ENCODE measurements at regions not wholly inside any gene's neighbourhood (a gene's known extent, or its start where the extent isn't known, plus 50 kb on each side); places are given as distances from the start of the nearest gene placed in this dataset.

DNA sequence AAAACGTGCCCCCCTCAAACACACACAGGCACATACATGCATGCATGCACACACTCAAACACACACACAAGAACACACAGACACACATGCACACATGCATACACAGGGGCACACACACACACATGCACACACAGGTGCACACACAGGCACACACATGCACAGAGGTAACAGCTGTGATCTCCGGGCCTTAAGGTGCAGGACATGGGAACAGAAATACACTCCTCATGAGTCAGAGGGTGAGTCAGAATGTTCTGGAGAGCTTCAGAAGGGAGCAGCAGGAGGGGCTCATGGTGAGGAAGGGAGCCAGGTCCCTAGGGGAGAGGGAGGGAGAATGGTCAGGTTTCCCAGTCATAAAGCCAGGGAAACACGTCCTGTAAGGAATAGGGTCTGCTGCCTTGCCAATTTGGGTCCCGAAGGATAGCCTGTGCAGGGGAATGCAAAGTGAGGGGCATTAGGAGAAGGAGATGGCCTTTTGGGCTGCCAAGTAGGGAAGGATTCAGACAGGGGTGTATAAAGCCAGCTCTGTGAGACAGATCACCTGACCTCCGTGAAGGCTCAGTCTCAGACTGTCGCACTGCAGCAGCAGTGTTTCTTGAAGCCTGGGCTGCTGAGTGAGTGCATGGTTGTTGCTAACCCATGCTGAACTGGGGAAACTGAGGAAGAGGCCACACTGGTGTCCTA is 123.9 kb downstream of the MAFB start:
- Histone ChIP-seq H3K27ac (ENCODE audit: low read depth, low read length) (no peak overlapping the region), H3K4me2 (ENCODE audit: insufficient read depth, low read length) (peak overlapping the region; percentile 7), H3K4me1 (ENCODE audit: insufficient read depth, low read length) (peaks cover 12% of the 10 kb centered on the region), H2AFZ (ENCODE audit: low read length) (no peak overlapping the region), H3K9me3 (ENCODE audit: low read depth, low read length) (no peaks in the 10 kb centered on the region), H3K79me2 (ENCODE audit: insufficient read depth, low read length) (no peaks in the 10 kb centered on the region), H3K27me3 (ENCODE audit: insufficient read depth, low read length) (no peaks in the 10 kb centered on the region), H3K36me3 (ENCODE audit: insufficient read depth, low read length) (no peaks in the 10 kb centered on the region), H3K4me3 (ENCODE audit: insufficient read depth, low read length) (no peak overlapping the region), H4K20me1 (ENCODE audit: insufficient read depth, low read length) (no peaks in the 10 kb centered on the region)
- peak; percentile 89 for DNase-seq (ENCODE audit: insufficient read length, low spot score, missing footprints)
- TF ChIP-seq, protein P1, sequence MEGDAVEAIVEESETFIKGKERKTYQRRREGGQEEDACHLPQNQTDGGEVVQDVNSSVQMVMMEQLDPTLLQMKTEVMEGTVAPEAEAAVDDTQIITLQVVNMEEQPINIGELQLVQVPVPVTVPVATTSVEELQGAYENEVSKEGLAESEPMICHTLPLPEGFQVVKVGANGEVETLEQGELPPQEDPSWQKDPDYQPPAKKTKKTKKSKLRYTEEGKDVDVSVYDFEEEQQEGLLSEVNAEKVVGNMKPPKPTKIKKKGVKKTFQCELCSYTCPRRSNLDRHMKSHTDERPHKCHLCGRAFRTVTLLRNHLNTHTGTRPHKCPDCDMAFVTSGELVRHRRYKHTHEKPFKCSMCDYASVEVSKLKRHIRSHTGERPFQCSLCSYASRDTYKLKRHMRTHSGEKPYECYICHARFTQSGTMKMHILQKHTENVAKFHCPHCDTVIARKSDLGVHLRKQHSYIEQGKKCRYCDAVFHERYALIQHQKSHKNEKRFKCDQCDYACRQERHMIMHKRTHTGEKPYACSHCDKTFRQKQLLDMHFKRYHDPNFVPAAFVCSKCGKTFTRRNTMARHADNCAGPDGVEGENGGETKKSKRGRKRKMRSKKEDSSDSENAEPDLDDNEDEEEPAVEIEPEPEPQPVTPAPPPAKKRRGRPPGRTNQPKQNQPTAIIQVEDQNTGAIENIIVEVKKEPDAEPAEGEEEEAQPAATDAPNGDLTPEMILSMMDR (IDR thresholded peaks at IDR 0.05; ENCODE audit: extremely low read depth, low read depth, low read length) = no peak

DNA sequence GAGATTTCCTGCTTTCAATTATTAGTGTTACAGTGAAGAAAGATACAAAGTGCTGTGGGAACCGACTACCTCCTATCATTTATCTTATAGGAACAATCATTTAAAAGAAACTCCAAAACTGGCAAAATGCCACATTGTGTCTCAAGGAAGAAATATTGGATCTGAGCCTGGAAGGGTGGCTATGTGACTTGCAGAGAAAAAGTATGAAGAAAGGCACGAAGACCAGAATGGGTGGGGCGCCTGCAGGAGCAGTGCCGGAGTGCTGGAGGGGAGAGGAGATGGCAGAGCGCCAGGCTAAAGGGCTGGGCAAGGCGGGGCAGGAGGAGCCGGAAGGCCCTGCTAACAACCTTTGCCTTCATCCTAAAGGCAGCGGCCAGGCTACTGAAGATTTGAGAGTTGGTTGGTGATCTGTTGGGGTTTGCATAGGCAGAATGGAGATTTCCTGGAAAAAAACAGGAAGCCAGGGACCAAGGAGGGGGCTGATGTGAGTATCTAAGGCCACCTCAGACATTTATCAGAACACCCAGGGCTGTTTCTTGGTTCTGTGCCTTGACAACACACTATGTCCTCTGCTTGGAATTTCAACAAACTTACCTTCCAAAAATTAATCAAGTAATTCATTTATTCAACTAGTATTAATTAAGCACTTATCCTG is 125.6 kb downstream of the MAFB start:
- no peak overlapping the region for H3K4me3 ChIP-seq (ENCODE audit: insufficient read depth, low read length)
- H3K9me3 ChIP-seq (ENCODE audit: low read depth, low read length) = no peaks in the 10 kb centered on the region
- no peaks in the 10 kb centered on the region for H3K36me3 ChIP-seq (ENCODE audit: insufficient read depth, low read length)
- H3K4me2 ChIP-seq (ENCODE audit: insufficient read depth, low read length) = no peak overlapping the region
- no peak overlapping the region for H3K27ac ChIP-seq (ENCODE audit: low read depth, low read length)
- H3K4me1 ChIP-seq (ENCODE audit: insufficient read depth, low read length) = peaks cover 12% of the 10 kb centered on the region
- H3K79me2 ChIP-seq (ENCODE audit: insufficient read depth, low read length) = no peaks in the 10 kb centered on the region
- no peaks in the 10 kb centered on the region for H4K20me1 ChIP-seq (ENCODE audit: insufficient read depth, low read length)
- no peaks in the 10 kb centered on the region for H3K27me3 ChIP-seq (ENCODE audit: insufficient read depth, low read length)
- H2AFZ ChIP-seq (ENCODE audit: low read length) = no peak overlapping the region
- DNase-seq (ENCODE audit: insufficient read length, low spot score, missing footprints) = no peak
- TF ChIP-seq, protein P1 (IDR thresholded peaks at IDR 0.05; ENCODE audit: extremely low read depth, low read depth, low read length) = no peak

DNA sequence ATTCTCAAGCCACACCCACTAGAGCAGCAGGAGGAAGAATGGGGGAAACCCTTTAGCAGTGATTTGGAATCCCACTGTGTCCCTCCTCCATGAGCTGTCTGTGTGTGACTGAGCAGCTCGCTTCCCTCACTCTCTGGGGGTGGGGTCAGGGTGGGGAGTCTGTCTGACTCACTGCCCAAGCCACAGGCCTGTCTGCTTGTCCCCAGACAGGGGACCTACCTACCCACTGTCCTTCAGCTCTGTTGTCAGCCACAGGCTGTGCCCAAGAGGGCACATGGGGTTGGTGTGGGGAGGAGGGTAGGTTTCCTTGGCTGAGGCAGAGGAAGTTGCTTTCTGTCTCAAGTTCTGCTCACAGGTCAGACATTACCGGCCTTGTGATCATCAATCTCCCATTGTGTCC is 127.0 kb downstream of the MAFB start:
- Histone ChIP-seq H3K27me3 (ENCODE audit: insufficient read depth, low read length) (no peaks in the 10 kb centered on the region), H3K36me3 (ENCODE audit: insufficient read depth, low read length) (no peaks in the 10 kb centered on the region), H3K4me1 (ENCODE audit: insufficient read depth, low read length) (peaks cover 12% of the 10 kb centered on the region), H3K4me2 (ENCODE audit: insufficient read depth, low read length) (no peak overlapping the region), H3K79me2 (ENCODE audit: insufficient read depth, low read length) (no peaks in the 10 kb centered on the region), H3K27ac (ENCODE audit: low read depth, low read length) (no peak overlapping the region), H3K9me3 (ENCODE audit: low read depth, low read length) (no peaks in the 10 kb centered on the region), H2AFZ (ENCODE audit: low read length) (peak overlapping the region; percentile 59), H3K4me3 (ENCODE audit: insufficient read depth, low read length) (no peak overlapping the region), H4K20me1 (ENCODE audit: insufficient read depth, low read length) (no peaks in the 10 kb centered on the region)
- no peak for DNase-seq (ENCODE audit: insufficient read length, low spot score, missing footprints)
- TF ChIP-seq, protein P1 (IDR thresholded peaks at IDR 0.05; ENCODE audit: extremely low read depth, low read depth, low read length) = no peak

DNA sequence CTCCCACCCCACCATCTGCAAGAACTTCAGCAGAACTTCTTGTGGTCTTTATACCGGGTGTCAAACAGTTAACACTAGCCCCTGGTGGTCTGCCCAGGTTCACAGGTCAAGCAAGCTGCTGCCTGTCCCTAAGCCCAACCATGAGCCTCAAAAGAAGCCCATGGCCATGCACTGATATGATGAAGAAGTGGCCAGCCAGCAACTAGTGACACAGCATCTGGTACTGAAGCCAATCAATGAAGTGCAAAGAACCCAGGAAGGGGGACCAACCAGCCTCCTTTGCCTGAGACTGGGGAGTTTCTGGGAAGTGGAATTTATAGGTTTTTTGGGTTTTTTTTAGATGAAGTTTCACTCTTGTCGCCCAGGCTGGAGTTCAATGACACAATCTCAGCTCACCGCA is 127.8 kb downstream of the MAFB start:
- H3K4me3 ChIP-seq (ENCODE audit: insufficient read depth, low read length) = no peak overlapping the region
- peaks cover 12% of the 10 kb centered on the region for H3K4me1 ChIP-seq (ENCODE audit: insufficient read depth, low read length)
- H4K20me1 ChIP-seq (ENCODE audit: insufficient read depth, low read length) = no peaks in the 10 kb centered on the region
- no peak overlapping the region for H3K4me2 ChIP-seq (ENCODE audit: insufficient read depth, low read length)
- no peaks in the 10 kb centered on the region for H3K9me3 ChIP-seq (ENCODE audit: low read depth, low read length)
- H3K36me3 ChIP-seq (ENCODE audit: insufficient read depth, low read length) = no peaks in the 10 kb centered on the region
- no peak overlapping the region for H2AFZ ChIP-seq (ENCODE audit: low read length)
- H3K79me2 ChIP-seq (ENCODE audit: insufficient read depth, low read length) = no peaks in the 10 kb centered on the region
- H3K27me3 ChIP-seq (ENCODE audit: insufficient read depth, low read length) = no peaks in the 10 kb centered on the region
- TF ChIP-seq, protein P1 (IDR thresholded peaks at IDR 0.05; ENCODE audit: extremely low read depth, low read depth, low read length) = no peak
- DNase-seq (ENCODE audit: insufficient read length, low spot score, missing footprints) = no peak
- H3K27ac ChIP-seq (ENCODE audit: low read depth, low read length) = no peak overlapping the region
